HT-29 (cell line): ENCODE measurements at regions not wholly inside any gene's neighbourhood (a gene's known extent, or its start where the extent isn't known, plus 50 kb on each side); places are given as distances from the start of the nearest gene placed in this dataset.

Experiments used
- DNase-seq: peaks from one replicate; pipeline ENCODE4 v3.0.0-alpha.2; 2015; ENCODE audit warnings: low spot score

- DNase-seq: no peak
These were observed 50.8 kb upstream of the NEK7 start for GRCh38 chr1:198106011-198106410.
